ENCODE measurements at regions not wholly inside any gene's neighbourhood (a gene's known extent, or its start where the extent isn't known, plus 50 kb on each side); places are given as distances from the start of the nearest gene placed in this dataset.

GRCh38 chr6:51414361-51414760 is 595.7 kb downstream of the TFAP2B start:
- Histone ChIP-seq H3K36me3 (ENCODE audit: control insufficient read depth, insufficient read depth, low read length) (no peaks in the 10 kb centered on the region), H3K4me3 (ENCODE audit: low read depth, low read length) (no peak overlapping the region), H3K27me3 (ENCODE audit: control insufficient read depth, insufficient read depth, low read length) (no peaks in the 10 kb centered on the region)
- TF ChIP-seq CTCF (IDR thresholded peaks at IDR 0.05; ENCODE audit: insufficient read depth, low read depth, low read length) = no peak
- no peak for DNase-seq (ENCODE audit: low read depth)
- ChIA-PET POLR2A (no interaction called here), CTCF (no interaction called here)

GRCh38 chr6:51415501-51415900 is 596.8 kb downstream of the TFAP2B start:
- no peak for TF ChIP-seq CTCF (IDR thresholded peaks at IDR 0.05; ENCODE audit: insufficient read depth, low read depth, low read length)
- DNase-seq (ENCODE audit: low read depth) = no peak
- POLR2A ChIA-PET = no interaction called here
- Histone ChIP-seq H3K27me3 (ENCODE audit: control insufficient read depth, insufficient read depth, low read length) (no peaks in the 10 kb centered on the region), H3K4me3 (ENCODE audit: low read depth, low read length) (no peak overlapping the region), H3K36me3 (ENCODE audit: control insufficient read depth, insufficient read depth, low read length) (no peaks in the 10 kb centered on the region)
- CTCF ChIA-PET = no interaction called here

GRCh38 chr6:51429017-51429712 is 610.5 kb downstream of the TFAP2B start:
- ChIA-PET POLR2A (no interaction called here), CTCF (no interaction called here)
- no peaks in the 10 kb centered on the region for H3K36me3 ChIP-seq (ENCODE audit: control insufficient read depth, insufficient read depth, low read length)
- H3K4me3 ChIP-seq (ENCODE audit: low read depth, low read length) = no peak overlapping the region
- TF ChIP-seq CTCF (IDR thresholded peaks at IDR 0.05; ENCODE audit: insufficient read depth, low read depth, low read length) = no peak
- H3K27me3 ChIP-seq (ENCODE audit: control insufficient read depth, insufficient read depth, low read length) = no peaks in the 10 kb centered on the region
- no peak for DNase-seq (ENCODE audit: low read depth)

- ChIA-PET POLR2A (no interaction called here), CTCF (no interaction called here)
- Histone ChIP-seq H3K36me3 (ENCODE audit: control insufficient read depth, insufficient read depth, low read length) (no peaks in the 10 kb centered on the region), H3K27me3 (ENCODE audit: control insufficient read depth, insufficient read depth, low read length) (no peaks in the 10 kb centered on the region), H3K4me3 (ENCODE audit: low read depth, low read length) (no peak overlapping the region)
- TF ChIP-seq CTCF (IDR thresholded peaks at IDR 0.05; ENCODE audit: insufficient read depth, low read depth, low read length) = no peak
- no peak for DNase-seq (ENCODE audit: low read depth)
These were observed 611.9 kb downstream of the TFAP2B start for GRCh38 chr6:51430589-51430988.

- no peaks in the 10 kb centered on the region for H3K27me3 ChIP-seq (ENCODE audit: control insufficient read depth, insufficient read depth, low read length)
- H3K36me3 ChIP-seq (ENCODE audit: control insufficient read depth, insufficient read depth, low read length) = no peaks in the 10 kb centered on the region
- CTCF ChIA-PET = no interaction called here
- POLR2A ChIA-PET = no interaction called here
- TF ChIP-seq CTCF (IDR thresholded peaks at IDR 0.05; ENCODE audit: insufficient read depth, low read depth, low read length) = no peak
- no peak for DNase-seq (ENCODE audit: low read depth)
- H3K4me3 ChIP-seq (ENCODE audit: low read depth, low read length) = no peak overlapping the region
These were observed 613.8 kb downstream of the TFAP2B start for GRCh38 chr6:51432481-51432880.

All from BJ (cell line).